Ovary (tissue), 3 donors: ENCODE measurements at regions not wholly inside any gene's neighbourhood (a gene's known extent, or its start where the extent isn't known, plus 50 kb on each side); places are given as distances from the start of the nearest gene placed in this dataset.

ENCODE experiments used
- CTCF ChIP-seq, 3 donors: fragments of 450-650 bp in 2 of 3; fragments of 200-600 bp in 1 of 3; IDR thresholded peaks; one replicate each; pipeline versions ENCODE4 v1.5.1 to v1.8.0; 2016 to 2022; ENCODE audit warnings: antibody characterized with exemption in 3 of 3, mild to moderate bottlenecking in 1 of 3
- EP300 ChIP-seq: sonication (generic); formaldehyde crosslinking; IDR thresholded peaks from one replicate; pipeline ENCODE4 v1.6.1; 2017; ENCODE audit warnings: antibody characterized with exemption
- POLR2A ChIP-seq: fragments of 450-650 bp; IDR thresholded peaks from one replicate; pipeline ENCODE4 v1.6.1; 2017; ENCODE audit warnings: antibody characterized with exemption, mild to moderate bottlenecking, moderate library complexity
- donor health status: DM: no; HTN: no; CAD: no.

- TF ChIP-seq POLR2A (no peak), CTCF (IDR thresholded peaks at IDR 0.05) (no peak), EP300 (no peak)
These were observed 780.2 kb upstream of the CA10 start for GRCh38 chr17:52938623-52939230.
